ENCODE measurements at regions not wholly inside any gene's neighbourhood (a gene's known extent, or its start where the extent isn't known, plus 50 kb on each side); places are given as distances from the start of the nearest gene placed in this dataset.

DNA sequence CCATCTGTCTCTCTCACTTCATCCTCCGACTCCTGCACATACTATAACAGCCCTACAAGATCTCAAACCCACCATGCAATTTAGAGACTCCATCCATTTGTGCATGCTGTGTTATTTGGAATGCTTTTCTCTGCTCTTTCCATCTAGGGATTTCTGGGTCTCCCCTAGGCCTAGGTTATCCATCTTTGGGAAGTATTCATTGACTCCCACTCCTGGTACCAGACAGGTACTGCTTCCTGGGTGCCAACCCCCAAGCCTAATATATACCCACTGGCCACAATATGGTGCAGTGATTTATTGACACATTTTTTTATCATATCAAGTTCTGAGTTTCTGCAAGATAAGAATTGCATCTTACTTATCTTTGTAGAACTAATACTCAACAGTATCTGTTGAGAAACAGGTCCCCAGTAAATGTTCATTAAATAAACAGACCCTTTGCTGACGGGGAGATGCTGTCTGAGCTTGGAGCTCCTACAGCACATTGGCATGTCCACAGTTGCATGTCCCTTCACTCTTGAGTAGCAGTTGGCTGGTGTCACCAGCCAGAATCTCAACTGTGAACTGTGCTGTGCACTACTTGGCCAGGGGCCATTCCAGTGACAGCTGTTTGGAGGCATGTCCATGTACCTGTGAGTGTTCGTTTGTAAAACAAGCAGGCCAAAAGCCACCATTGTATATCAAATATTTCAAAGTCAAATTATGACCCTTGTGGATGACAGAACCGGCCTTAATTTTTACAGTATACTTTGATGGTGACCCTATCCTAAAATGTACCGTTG is 223.3 kb upstream of the NFE2L3 start:
- Histone ChIP-seq H4K20me1 (ENCODE audit: insufficient read depth) (no peaks in the 10 kb centered on the region), H3K27me3 (ENCODE audit: insufficient read depth, low read length) (no peaks in the 10 kb centered on the region), H2AFZ (ENCODE audit: low read depth, low read length, poor library complexity, severe bottlenecking) (no peak overlapping the region), H3K9ac (ENCODE audit: low read length) (no peak overlapping the region), H3K27ac (ENCODE audit: low read depth, low read length) (no peak overlapping the region), H3K36me3 (ENCODE audit: control insufficient read depth in 1 of 2, insufficient read depth in 2 of 2, low read length in 2 of 2) (no peaks in the 10 kb centered on the region), H3K4me2 (ENCODE audit: low read length) (no peak overlapping the region), H3K9me3 (ENCODE audit: control insufficient read depth in 1 of 2, insufficient read depth in 1 of 2, low read depth in 1 of 2, low read length in 2 of 2) (peaks cover 0 to 3% of the 10 kb centered on the region in 2 experiments; a peak in 2 of 4 replicates), H3K79me2 (ENCODE audit: insufficient read depth, low read length) (no peaks in the 10 kb centered on the region), H3K9me2 (ENCODE audit: insufficient read depth) (no peaks in the 10 kb centered on the region), H3K4me3 (replicated peaks in 1 of 2; ENCODE audit: low read depth in 1 of 2, low read length in 2 of 2) (no peak overlapping the region), H3K4me1 (ENCODE audit: control insufficient read depth in 1 of 2, insufficient read depth in 2 of 2, low read length in 2 of 2) (peaks cover 0 to 9% of the 10 kb centered on the region in 2 experiments; a peak in 2 of 4 replicates)
- no TSS peak for BruUV-seq (replicated peaks)
- ChIA-PET RAD21 (ENCODE audit: low non-redundant PET in 1 of 2, low total read pairs in 2 of 2, uncharacterized antibody in 2 of 2, unreplicated experiment in 2 of 2) (no interaction called here), POLR2A (no interaction called here), CTCF (no interaction called here)
- DNase-seq (ENCODE audit: low read depth, low spot score) (no peak), ATAC-seq (no peak)
- intact Hi-C loops (cut with micrococcal nuclease): no loop called here
- TF ChIP-seq SP1 (IDR thresholded peaks at IDR 0.05; ENCODE audit: low read depth) (no peak), POLR2AphosphoS5 (IDR thresholded peaks at IDR 0.05; ENCODE audit: low read depth, low read length) (no peak), TCF7L2 (IDR thresholded peaks at IDR 0.05; ENCODE audit: borderline replicate concordance, extremely low read depth, insufficient read depth, insufficient read length) (no peak), CEBPB (IDR thresholded peaks at IDR 0.05; ENCODE audit: low read depth) (no peak), CBX3 (IDR thresholded peaks at IDR 0.05; ENCODE audit: low read depth) (no peak), SIN3A (IDR thresholded peaks at IDR 0.05; ENCODE audit: low read depth) (no peak), ZFX (IDR thresholded peaks at IDR 0.05) (no peak), EZH2 (IDR thresholded peaks at IDR 0.05) (no peak), ZNF274 (IDR thresholded peaks at IDR 0.05; ENCODE audit: low read depth, low read length) (no peak)
- TF ChIP-seq, protein P1, sequence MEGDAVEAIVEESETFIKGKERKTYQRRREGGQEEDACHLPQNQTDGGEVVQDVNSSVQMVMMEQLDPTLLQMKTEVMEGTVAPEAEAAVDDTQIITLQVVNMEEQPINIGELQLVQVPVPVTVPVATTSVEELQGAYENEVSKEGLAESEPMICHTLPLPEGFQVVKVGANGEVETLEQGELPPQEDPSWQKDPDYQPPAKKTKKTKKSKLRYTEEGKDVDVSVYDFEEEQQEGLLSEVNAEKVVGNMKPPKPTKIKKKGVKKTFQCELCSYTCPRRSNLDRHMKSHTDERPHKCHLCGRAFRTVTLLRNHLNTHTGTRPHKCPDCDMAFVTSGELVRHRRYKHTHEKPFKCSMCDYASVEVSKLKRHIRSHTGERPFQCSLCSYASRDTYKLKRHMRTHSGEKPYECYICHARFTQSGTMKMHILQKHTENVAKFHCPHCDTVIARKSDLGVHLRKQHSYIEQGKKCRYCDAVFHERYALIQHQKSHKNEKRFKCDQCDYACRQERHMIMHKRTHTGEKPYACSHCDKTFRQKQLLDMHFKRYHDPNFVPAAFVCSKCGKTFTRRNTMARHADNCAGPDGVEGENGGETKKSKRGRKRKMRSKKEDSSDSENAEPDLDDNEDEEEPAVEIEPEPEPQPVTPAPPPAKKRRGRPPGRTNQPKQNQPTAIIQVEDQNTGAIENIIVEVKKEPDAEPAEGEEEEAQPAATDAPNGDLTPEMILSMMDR (IDR thresholded peaks at IDR 0.05 in 2 of 3, conservative IDR thresholded peaks at IDR 0.05 in 1 of 3; ENCODE audit: borderline replicate concordance in 1 of 3, insufficient read depth in 1 of 3, low read depth in 2 of 3, low read length in 2 of 3): no peak
- TF ChIP-seq, protein P2, sequence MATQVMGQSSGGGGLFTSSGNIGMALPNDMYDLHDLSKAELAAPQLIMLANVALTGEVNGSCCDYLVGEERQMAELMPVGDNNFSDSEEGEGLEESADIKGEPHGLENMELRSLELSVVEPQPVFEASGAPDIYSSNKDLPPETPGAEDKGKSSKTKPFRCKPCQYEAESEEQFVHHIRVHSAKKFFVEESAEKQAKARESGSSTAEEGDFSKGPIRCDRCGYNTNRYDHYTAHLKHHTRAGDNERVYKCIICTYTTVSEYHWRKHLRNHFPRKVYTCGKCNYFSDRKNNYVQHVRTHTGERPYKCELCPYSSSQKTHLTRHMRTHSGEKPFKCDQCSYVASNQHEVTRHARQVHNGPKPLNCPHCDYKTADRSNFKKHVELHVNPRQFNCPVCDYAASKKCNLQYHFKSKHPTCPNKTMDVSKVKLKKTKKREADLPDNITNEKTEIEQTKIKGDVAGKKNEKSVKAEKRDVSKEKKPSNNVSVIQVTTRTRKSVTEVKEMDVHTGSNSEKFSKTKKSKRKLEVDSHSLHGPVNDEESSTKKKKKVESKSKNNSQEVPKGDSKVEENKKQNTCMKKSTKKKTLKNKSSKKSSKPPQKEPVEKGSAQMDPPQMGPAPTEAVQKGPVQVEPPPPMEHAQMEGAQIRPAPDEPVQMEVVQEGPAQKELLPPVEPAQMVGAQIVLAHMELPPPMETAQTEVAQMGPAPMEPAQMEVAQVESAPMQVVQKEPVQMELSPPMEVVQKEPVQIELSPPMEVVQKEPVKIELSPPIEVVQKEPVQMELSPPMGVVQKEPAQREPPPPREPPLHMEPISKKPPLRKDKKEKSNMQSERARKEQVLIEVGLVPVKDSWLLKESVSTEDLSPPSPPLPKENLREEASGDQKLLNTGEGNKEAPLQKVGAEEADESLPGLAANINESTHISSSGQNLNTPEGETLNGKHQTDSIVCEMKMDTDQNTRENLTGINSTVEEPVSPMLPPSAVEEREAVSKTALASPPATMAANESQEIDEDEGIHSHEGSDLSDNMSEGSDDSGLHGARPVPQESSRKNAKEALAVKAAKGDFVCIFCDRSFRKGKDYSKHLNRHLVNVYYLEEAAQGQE (IDR thresholded peaks at IDR 0.05; ENCODE audit: low read depth): no peak
- TF ChIP-seq, protein P3, sequence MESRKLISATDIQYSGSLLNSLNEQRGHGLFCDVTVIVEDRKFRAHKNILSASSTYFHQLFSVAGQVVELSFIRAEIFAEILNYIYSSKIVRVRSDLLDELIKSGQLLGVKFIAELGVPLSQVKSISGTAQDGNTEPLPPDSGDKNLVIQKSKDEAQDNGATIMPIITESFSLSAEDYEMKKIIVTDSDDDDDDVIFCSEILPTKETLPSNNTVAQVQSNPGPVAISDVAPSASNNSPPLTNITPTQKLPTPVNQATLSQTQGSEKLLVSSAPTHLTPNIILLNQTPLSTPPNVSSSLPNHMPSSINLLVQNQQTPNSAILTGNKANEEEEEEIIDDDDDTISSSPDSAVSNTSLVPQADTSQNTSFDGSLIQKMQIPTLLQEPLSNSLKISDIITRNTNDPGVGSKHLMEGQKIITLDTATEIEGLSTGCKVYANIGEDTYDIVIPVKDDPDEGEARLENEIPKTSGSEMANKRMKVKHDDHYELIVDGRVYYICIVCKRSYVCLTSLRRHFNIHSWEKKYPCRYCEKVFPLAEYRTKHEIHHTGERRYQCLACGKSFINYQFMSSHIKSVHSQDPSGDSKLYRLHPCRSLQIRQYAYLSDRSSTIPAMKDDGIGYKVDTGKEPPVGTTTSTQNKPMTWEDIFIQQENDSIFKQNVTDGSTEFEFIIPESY (IDR thresholded peaks at IDR 0.05; ENCODE audit: extremely low read depth, insufficient replicate concordance, low read length): no peak
- TF ChIP-seq, protein P4, sequence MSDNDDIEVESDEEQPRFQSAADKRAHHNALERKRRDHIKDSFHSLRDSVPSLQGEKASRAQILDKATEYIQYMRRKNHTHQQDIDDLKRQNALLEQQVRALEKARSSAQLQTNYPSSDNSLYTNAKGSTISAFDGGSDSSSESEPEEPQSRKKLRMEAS (IDR thresholded peaks at IDR 0.05): no peak

Data from HCT116 (cell line).